Kidney (tissue), 13 donors: ENCODE measurements at regions not wholly inside any gene's neighbourhood (a gene's known extent, or its start where the extent isn't known, plus 50 kb on each side); places are given as distances from the start of the nearest gene placed in this dataset.

ENCODE experiments used
- DNase-seq, 5 donors: peaks; one replicate each; pipeline ENCODE4 v3.0.0-alpha.2; 2013 to 2020
- FAIRE-seq: peaks from 2 replicates; lab custom pipeline; 2012; peaks lifted over from hg19 to GRCh38; lab: Jason Lieb, UNC
- H3K27ac ChIP-seq, 2 donors: one replicate each; pipeline ENCODE4 v1.7.0; 2013; ENCODE audit warnings: low read depth in 2 of 2, low read length in 2 of 2, inconsistent platforms in 1 of 2
- H3K27me3 ChIP-seq: one replicate; pipeline ENCODE4 v1.7.1; 2013; ENCODE audit warnings: low read length, inconsistent platforms; ENCODE audit not compliant: control insufficient read depth, insufficient read depth
- H3K36me3 ChIP-seq, 3 donors: one replicate each; pipeline versions ENCODE4 v1.7.0 to v1.7.1; 2013; ENCODE audit warnings: low read length in 3 of 3, control low read depth in 1 of 3, inconsistent platforms in 1 of 3; ENCODE audit not compliant: insufficient read depth in 3 of 3, control insufficient read depth in 2 of 3
- H3K4me1 ChIP-seq, 3 donors: one replicate each; pipeline versions ENCODE4 v1.7.0 to v1.7.1; 2013; ENCODE audit warnings: low read length in 3 of 3, inconsistent platforms in 1 of 3, low read depth in 1 of 3; ENCODE audit not compliant: control insufficient read depth in 2 of 3, insufficient read depth in 2 of 3
- H3K4me3 ChIP-seq, 3 donors: one replicate each; pipeline versions ENCODE4 v1.7.0 to v1.8.1; 2013; ENCODE audit warnings: low read length in 3 of 3, control low read depth in 1 of 3, inconsistent platforms in 1 of 3
- H3K9ac ChIP-seq, 3 donors: one replicate each; pipeline versions ENCODE4 v1.7.0 to v1.7.1; 2013; ENCODE audit warnings: low read length in 3 of 3, control low read depth in 1 of 3, inconsistent platforms in 1 of 3
- H3K9me3 ChIP-seq, 3 donors: one replicate each; pipeline versions ENCODE4 v1.7.0 to v1.7.1; 2013; ENCODE audit warnings: low read length in 3 of 3, control low read depth in 1 of 3, inconsistent platforms in 1 of 3; ENCODE audit not compliant: control insufficient read depth in 2 of 3, insufficient read depth in 1 of 3
- intact Hi-C: fragments of 100-400 bp; cut with DNase I; formaldehyde crosslinking; loops from one replicate; pipeline ENCODE4 v1.11.1; 2022
- TF ChIP-seq, protein P1 (sequence below): IDR thresholded peaks from 3 replicates; pipeline ENCODE4 v1.5.1; 2012; ENCODE audit warnings: mild to moderate bottlenecking, moderate library complexity, borderline replicate concordance; ENCODE audit not compliant: insufficient read depth; ENCODE audit errors: extremely low read depth
- donor health status: control.
- donor health status: control.
- donor health status: control.
- donor health status: control.
- donor health status: control.
- donor health status: DM: yes; HTN: yes; CAD: no.
- donor health status: Normal renal cell carcinoma (clear cell type).

DNA sequence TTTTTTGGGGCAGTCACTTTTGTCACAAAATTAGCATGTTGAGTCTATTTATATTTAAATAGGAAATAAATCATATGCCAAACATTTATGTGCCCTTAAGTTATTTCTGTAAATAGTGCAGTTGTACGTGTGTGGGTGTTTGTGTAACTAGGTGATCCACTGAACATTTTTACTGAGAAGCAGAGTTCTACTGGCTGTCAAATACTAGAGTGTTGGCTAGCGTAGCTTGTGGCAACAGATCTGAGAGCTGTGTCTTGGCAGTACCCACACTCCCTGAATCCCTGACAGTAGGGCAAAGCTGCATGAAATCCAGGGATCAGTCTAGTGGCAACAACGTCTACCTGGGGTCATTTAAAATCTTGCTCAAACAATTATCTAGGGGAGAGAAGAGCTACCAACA is 273.1 kb upstream of the SLC8A1 start:
- no peaks in the 10 kb centered on the region for H3K27me3 ChIP-seq
- H3K36me3 ChIP-seq, result no peaks in the 10 kb centered on the region
- H3K9me3 ChIP-seq, result no peaks in the 10 kb centered on the region
- peaks cover 0 to 3% (median 0%) of the 10 kb centered on the region in 3 donors for H3K4me1 ChIP-seq
- no peak for FAIRE-seq
- no peak overlapping the region for H3K4me3 ChIP-seq
- TF ChIP-seq, protein P1, sequence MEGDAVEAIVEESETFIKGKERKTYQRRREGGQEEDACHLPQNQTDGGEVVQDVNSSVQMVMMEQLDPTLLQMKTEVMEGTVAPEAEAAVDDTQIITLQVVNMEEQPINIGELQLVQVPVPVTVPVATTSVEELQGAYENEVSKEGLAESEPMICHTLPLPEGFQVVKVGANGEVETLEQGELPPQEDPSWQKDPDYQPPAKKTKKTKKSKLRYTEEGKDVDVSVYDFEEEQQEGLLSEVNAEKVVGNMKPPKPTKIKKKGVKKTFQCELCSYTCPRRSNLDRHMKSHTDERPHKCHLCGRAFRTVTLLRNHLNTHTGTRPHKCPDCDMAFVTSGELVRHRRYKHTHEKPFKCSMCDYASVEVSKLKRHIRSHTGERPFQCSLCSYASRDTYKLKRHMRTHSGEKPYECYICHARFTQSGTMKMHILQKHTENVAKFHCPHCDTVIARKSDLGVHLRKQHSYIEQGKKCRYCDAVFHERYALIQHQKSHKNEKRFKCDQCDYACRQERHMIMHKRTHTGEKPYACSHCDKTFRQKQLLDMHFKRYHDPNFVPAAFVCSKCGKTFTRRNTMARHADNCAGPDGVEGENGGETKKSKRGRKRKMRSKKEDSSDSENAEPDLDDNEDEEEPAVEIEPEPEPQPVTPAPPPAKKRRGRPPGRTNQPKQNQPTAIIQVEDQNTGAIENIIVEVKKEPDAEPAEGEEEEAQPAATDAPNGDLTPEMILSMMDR, result no peak
- H3K27ac ChIP-seq, result no peak overlapping the region
- intact Hi-C loops, result no loop called here
- peak in 1 of 5 donors; percentile 3 for DNase-seq
- H3K9ac ChIP-seq, result no peak overlapping the region

DNA sequence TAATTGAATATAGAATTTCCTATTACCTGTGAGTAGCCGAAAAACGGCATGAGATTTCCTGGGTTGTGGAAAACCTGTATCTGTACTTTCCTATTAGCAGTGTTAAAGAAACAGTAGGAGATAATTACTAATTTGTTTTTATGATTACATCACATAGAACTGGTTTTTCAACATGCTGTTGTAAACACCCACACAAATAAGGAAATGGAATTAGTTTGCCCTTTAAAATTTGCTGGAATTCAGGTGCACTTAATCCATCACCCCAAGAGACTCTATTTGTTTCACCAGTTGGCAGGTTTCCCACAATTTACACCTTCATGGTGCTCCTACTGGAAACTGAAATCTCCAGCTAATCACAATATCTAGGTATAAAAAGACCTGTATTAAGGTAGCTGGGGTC is 274.1 kb upstream of the SLC8A1 start:
- Histone ChIP-seq H3K36me3 (no peaks in the 10 kb centered on the region), H3K27me3 (no peaks in the 10 kb centered on the region), H3K4me1 (peaks cover 0 to 3% (median 0%) of the 10 kb centered on the region in 3 donors), H3K9ac (no peak overlapping the region), H3K4me3 (no peak overlapping the region), H3K9me3 (no peaks in the 10 kb centered on the region), H3K27ac (no peak overlapping the region)
- DNase-seq, result no peak
- no peak for FAIRE-seq
- intact Hi-C loops, result no loop called here
- TF ChIP-seq, protein P1, result no peak

- no peak overlapping the region for H3K9ac ChIP-seq
- H3K36me3 ChIP-seq, result no peaks in the 10 kb centered on the region
- intact Hi-C loops, result no loop called here
- H3K4me1 ChIP-seq, result no peaks in the 10 kb centered on the region
- FAIRE-seq, result no peak
- H3K9me3 ChIP-seq, result no peaks in the 10 kb centered on the region
- no peak overlapping the region for H3K4me3 ChIP-seq
- DNase-seq, result no peak
- H3K27me3 ChIP-seq, result no peaks in the 10 kb centered on the region
- TF ChIP-seq, protein P1, result no peak
- no peak overlapping the region for H3K27ac ChIP-seq
These were observed 282.9 kb upstream of the SLC8A1 start for GRCh38 chr2:40734797-40735196.

DNA sequence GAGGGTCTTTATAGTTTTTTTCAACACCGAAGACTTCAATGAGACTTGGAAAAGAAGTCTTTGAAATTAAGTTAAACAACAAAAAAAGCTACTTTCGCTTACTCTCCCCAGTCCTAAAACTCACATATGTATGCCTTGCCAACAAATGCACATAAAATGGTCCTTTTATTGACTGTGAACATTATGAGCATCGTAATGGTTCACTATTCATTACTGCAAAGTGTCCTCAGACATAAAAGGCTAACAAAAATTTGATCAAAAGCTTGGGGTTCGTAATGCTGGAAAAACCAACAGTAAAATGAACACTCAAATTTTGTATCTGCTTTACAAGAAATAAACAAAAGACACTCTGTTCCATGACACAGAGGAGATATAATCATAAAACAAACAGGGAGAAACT is 285.3 kb upstream of the SLC8A1 start:
- Histone ChIP-seq H3K27me3 (no peaks in the 10 kb centered on the region), H3K9me3 (no peaks in the 10 kb centered on the region), H3K9ac (no peak overlapping the region), H3K4me1 (no peaks in the 10 kb centered on the region), H3K27ac (no peak overlapping the region), H3K36me3 (no peaks in the 10 kb centered on the region), H3K4me3 (no peak overlapping the region)
- intact Hi-C loops, result no loop called here
- TF ChIP-seq, protein P1, result no peak
- DNase-seq, result no peak
- no peak for FAIRE-seq
